GM12891 (cell line): ENCODE measurements at regions not wholly inside any gene's neighbourhood (a gene's known extent, or its start where the extent isn't known, plus 50 kb on each side); places are given as distances from the start of the nearest gene placed in this dataset.

Experiments
- DNase-seq: peaks from one replicate; pipeline ENCODE4 v3.0.0; 2011; ENCODE audit warnings: low spot score; ENCODE audit not compliant: insufficient read length
- FAIRE-seq: peaks from 2 replicates; lab custom pipeline; 2011; peaks lifted over from hg19 to GRCh38; lab: Jason Lieb, UNC
- PAX5 ChIP-seq: IDR thresholded peaks from 2 replicates; pipeline ENCODE4 v1.6.1; 2011; ENCODE audit warnings: low read length, moderate library complexity, mild to moderate bottlenecking; ENCODE audit not compliant: insufficient read depth, severe bottlenecking
- POLR2A ChIP-seq: IDR thresholded peaks from 2 replicates; pipeline ENCODE4 v1.6.1; 2011; ENCODE audit warnings: low read depth, low read length, control low read depth
- POLR2AphosphoS5 ChIP-seq: IDR thresholded peaks from 2 replicates; pipeline ENCODE4 v1.6.1; 2011; ENCODE audit warnings: low read depth, low read length, control low read depth
- POU2F2 ChIP-seq: IDR thresholded peaks from 2 replicates; pipeline ENCODE4 v1.6.1; 2011; ENCODE audit warnings: low read depth, mild to moderate bottlenecking, control low read depth, low read length, moderate library complexity
- SPI1 ChIP-seq: IDR thresholded peaks from 2 replicates; pipeline ENCODE4 v1.6.1; 2011; ENCODE audit warnings: low read depth, low read length, control low read depth
- TAF1 ChIP-seq: IDR thresholded peaks from 2 replicates; pipeline ENCODE4 v1.6.1; 2011; ENCODE audit warnings: low read depth, low read length, control low read depth

DNA sequence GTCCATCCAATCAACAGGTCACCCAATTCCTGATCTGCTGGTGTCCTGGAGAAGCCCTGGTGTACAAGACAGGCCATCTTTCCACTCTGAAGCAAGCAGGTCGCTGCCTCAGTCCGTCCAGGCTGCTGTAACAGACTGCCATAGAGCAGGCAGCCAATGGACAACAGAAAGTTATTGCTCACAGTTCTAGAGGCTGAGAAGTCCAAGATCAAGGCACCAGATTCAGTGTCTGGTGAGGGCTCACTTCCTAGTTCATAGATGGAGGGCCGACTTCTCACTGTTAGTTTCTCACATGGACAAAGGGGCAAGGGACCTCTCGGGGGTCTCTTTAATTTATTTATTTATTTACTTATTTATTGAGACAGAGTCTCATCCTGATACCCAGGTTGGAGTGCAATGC, 74.8 kb downstream of the CD24 start:
- TF ChIP-seq POU2F2 (no peak), SPI1 (no peak), POLR2A (no peak), POLR2AphosphoS5 (no peak), TAF1 (no peak)
- no peak for FAIRE-seq

GRCh38 chr6:106897580-106897979, 76.9 kb downstream of the CD24 start:
- FAIRE-seq (no peak), DNase-seq (no peak)
- TF ChIP-seq SPI1 (no peak), POLR2A (no peak), TAF1 (no peak), POLR2AphosphoS5 (no peak), PAX5 (no peak), POU2F2 (no peak)

More for the DNA sequence above, 74.8 kb downstream of the CD24 start:
- DNase-seq, result no peak

GRCh38 chr6:106895703-106896040, 78.9 kb downstream of the CD24 start:
- DNase-seq, result no peak
- FAIRE-seq, result no peak
- TF ChIP-seq TAF1 (no peak), PAX5 (no peak), POU2F2 (no peak), POLR2AphosphoS5 (no peak), POLR2A (no peak), SPI1 (no peak)

GRCh38 chr6:106894978-106895702, 79.4 kb downstream of the CD24 start:
- no peak for DNase-seq
- FAIRE-seq, result no peak
- TF ChIP-seq POU2F2 (no peak), TAF1 (no peak), POLR2A (no peak), PAX5 (no peak)

DNA sequence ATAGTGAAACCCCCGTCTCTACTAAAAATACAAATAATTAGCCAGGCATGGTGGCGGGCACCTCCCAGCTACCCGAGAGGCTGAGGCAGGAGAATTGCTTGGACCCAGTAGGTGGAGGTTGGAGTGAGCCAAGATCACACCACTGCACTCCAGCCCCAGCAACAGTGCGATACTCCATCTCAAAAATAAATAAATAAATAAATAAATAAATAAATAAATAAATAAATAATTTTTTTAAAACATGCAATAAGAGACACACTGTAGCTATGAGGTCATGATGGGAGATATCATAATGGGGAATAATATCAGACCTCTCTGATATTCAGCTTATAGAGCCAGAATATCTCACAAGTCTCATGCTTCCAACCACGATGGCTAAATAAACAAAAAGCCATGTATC, 82.3 kb downstream of the CD24 start:
- FAIRE-seq (no peak), DNase-seq (no peak)
- no peak for TF ChIP-seq PAX5
- no peak for TF ChIP-seq POLR2AphosphoS5
- TF ChIP-seq POLR2A, result no peak
- TF ChIP-seq SPI1, result no peak
- no peak for TF ChIP-seq POU2F2
- no peak for TF ChIP-seq TAF1

GRCh38 chr6:106890447-106890846, 84.1 kb downstream of the CD24 start:
- DNase-seq (no peak), FAIRE-seq (no peak)
- no peak for TF ChIP-seq SPI1
- TF ChIP-seq POLR2A, result no peak
- no peak for TF ChIP-seq PAX5
- no peak for TF ChIP-seq POLR2AphosphoS5
- no peak for TF ChIP-seq POU2F2
- TF ChIP-seq TAF1, result no peak

GRCh38 chr6:106889692-106890091, 84.8 kb downstream of the CD24 start:
- FAIRE-seq, result no peak
- TF ChIP-seq SPI1 (no peak), POLR2A (no peak), POLR2AphosphoS5 (no peak), TAF1 (no peak), PAX5 (no peak), POU2F2 (no peak)
- DNase-seq, result no peak

- DNase-seq (no peak), FAIRE-seq (no peak)
- no peak for TF ChIP-seq POLR2A
- TF ChIP-seq SPI1, result no peak
- TF ChIP-seq POU2F2, result no peak
- no peak for TF ChIP-seq TAF1
- TF ChIP-seq PAX5, result no peak
- TF ChIP-seq POLR2AphosphoS5, result no peak
These were observed 87.4 kb downstream of the CD24 start for GRCh38 chr6:106886922-106887797.

DNA sequence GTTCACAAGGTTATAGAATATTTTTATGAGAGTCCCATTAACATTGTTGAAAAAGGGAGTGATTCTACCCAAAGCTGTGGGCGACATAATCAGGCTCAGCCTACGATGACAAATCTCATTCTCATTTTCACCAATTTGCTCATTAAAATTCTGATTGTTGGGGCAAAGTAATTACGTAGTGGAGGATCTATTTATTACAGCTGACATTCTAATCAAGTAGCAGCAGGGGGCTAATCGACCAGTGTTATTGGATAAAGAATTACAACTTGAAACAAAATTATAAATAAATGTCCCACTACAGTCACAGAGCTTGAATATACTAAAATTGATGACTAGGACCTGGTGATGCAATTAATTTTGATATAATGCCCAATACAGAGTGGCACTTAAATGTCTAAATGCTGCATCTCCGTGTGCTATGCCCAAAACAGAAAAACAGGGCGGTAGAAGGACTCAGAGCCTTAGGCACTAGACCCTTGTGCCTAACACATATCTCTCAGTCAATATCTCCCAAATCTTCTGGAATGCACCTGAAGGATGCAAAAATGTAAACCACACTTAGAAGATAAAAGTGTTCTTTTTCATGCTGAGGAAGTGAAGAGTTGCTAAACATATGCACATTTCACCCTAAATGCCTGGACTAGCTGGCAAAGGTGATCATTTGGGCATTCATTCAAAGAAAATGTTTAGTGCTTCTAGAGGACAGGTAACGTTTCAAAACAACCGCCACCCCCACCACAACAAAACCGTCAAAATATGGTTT, 88.3 kb downstream of the CD24 start:
- no peak for DNase-seq
- TF ChIP-seq POLR2AphosphoS5 (no peak), PAX5 (no peak), TAF1 (no peak), POU2F2 (no peak), POLR2A (no peak), SPI1 (no peak)
- no peak for FAIRE-seq

- DNase-seq (no peak), FAIRE-seq (no peak)
- no peak for TF ChIP-seq POU2F2
- no peak for TF ChIP-seq POLR2AphosphoS5
- TF ChIP-seq TAF1, result no peak
- no peak for TF ChIP-seq PAX5
- no peak for TF ChIP-seq SPI1
- TF ChIP-seq POLR2A, result no peak
These were observed 88.8 kb downstream of the CD24 start for GRCh38 chr6:106885679-106886078.
